ENCODE measurements at regions not wholly inside any gene's neighbourhood (a gene's known extent, or its start where the extent isn't known, plus 50 kb on each side); places are given as distances from the start of the nearest gene placed in this dataset.

GRCh38 chr14:85125291-85125670 lies 404.7 kb upstream of the FLRT2 start:
- no peaks in the 10 kb centered on the region for H4K20me1 ChIP-seq (replicated peaks; ENCODE audit: control insufficient read depth, extremely low read depth, insufficient read depth, low read length)
- no peak overlapping the region for H3K4me2 ChIP-seq (ENCODE audit: insufficient read depth, low read length)
- no peaks in the 10 kb centered on the region for H3K9me3 ChIP-seq (replicated peaks; ENCODE audit: control insufficient read depth, insufficient read depth, low read length)
- H3K4me1 ChIP-seq (ENCODE audit: control insufficient read depth, extremely low read depth, insufficient read depth, low read length), result no peaks in the 10 kb centered on the region
- no peak overlapping the region for H3K9ac ChIP-seq (replicated peaks; ENCODE audit: extremely low read depth, insufficient read depth, low read length)
- dilution Hi-C loops (cut with MboI; ENCODE audit: extremely low pct_ligation_motif_present, low sequenced_read_pairs), result no loop called here
- H3K9me1 ChIP-seq (replicated peaks; ENCODE audit: control insufficient read depth, extremely low read depth, insufficient read depth, low read length), result no peaks in the 10 kb centered on the region
- no peaks in the 10 kb centered on the region for H3K36me3 ChIP-seq (ENCODE audit: control insufficient read depth in 2 of 2, extremely low read depth in 1 of 2, insufficient read depth in 2 of 2, low read length in 2 of 2)
- no peak overlapping the region for H2AFZ ChIP-seq (ENCODE audit: low read depth, low read length)
- H3K27ac ChIP-seq (ENCODE audit: insufficient read depth, low read depth, low read length), result no peak overlapping the region
- no peak overlapping the region for H3K4me3 ChIP-seq (replicated peaks in 1 of 3; ENCODE audit: insufficient read depth in 1 of 3, low read depth in 1 of 3, low read length in 3 of 3)
- intact Hi-C loops (cut with micrococcal nuclease), result no loop called here
- ChIA-PET CTCF (no interaction called here), POLR2A (no interaction called here)
- BruUV-seq (replicated peaks), result no TSS peak
- no peaks in the 10 kb centered on the region for H3K79me2 ChIP-seq (ENCODE audit: control insufficient read depth, insufficient read depth, low read length)
- no peak for TF ChIP-seq MYC (IDR thresholded peaks at IDR 0.05; ENCODE audit: low read depth, low read length)
- no peak for TF ChIP-seq POLR2A (IDR thresholded peaks at IDR 0.05; ENCODE audit: low read depth, low read length)
- no peak for TF ChIP-seq MAX (IDR thresholded peaks at IDR 0.05; ENCODE audit: insufficient read depth, insufficient read length)
- no peak for TF ChIP-seq JUN (IDR thresholded peaks at IDR 0.05; ENCODE audit: borderline replicate concordance, insufficient read depth, insufficient read length, low read depth)
- no peak for TF ChIP-seq FOS (IDR thresholded peaks at IDR 0.05; ENCODE audit: borderline replicate concordance, insufficient read depth, low read length)
- no peak for TF ChIP-seq EZH2 (IDR thresholded peaks at IDR 0.05; ENCODE audit: borderline replicate concordance, low read depth, low read length, severe bottlenecking)
- TF ChIP-seq GATA2 (IDR thresholded peaks at IDR 0.05; ENCODE audit: insufficient read depth, insufficient read length, low read depth, low read length), result no peak
- TF ChIP-seq CTCF (IDR thresholded peaks at IDR 0.05; ENCODE audit: extremely low read depth in 1 of 2, insufficient read depth in 1 of 2, low read depth in 1 of 2, low read length in 2 of 2), result no peak
- no peak for TF ChIP-seq POLR2AphosphoS5 (IDR thresholded peaks at IDR 0.05; ENCODE audit: insufficient read depth, low read depth, low read length)
- DNase-seq (ENCODE audit: low read depth, low spot score) (no peak), FAIRE-seq (no peak)
- H3K27me3 ChIP-seq (ENCODE audit: control insufficient read depth in 2 of 2, insufficient read depth in 2 of 2, low read length in 2 of 2), result no peaks in the 10 kb centered on the region
